Caki2 (cell line): ENCODE measurements at regions not wholly inside any gene's neighbourhood (a gene's known extent, or its start where the extent isn't known, plus 50 kb on each side); places are given as distances from the start of the nearest gene placed in this dataset.
A peak's percentile ranks its signal among the peaks of the same experiment; 100 is the strongest.
"Not testable (repeated sequence)": the region's sequence is repeated elsewhere in the genome, so short reads cannot be mapped to it uniquely, and the experiment has no call there.

Source experiments
- DNase-seq: peaks from one replicate; pipeline ENCODE4 v3.0.0-alpha.2; 2015; ENCODE audit warnings: low read depth
- in situ Hi-C: cut with HindIII; loops from 2 replicates; pipeline ENCODE4 v1.10.0; 2016; ENCODE audit warnings: low sequenced_read_pairs, low pct_unique_long_range_greater_than_20kb, mixed read lengths

DNA sequence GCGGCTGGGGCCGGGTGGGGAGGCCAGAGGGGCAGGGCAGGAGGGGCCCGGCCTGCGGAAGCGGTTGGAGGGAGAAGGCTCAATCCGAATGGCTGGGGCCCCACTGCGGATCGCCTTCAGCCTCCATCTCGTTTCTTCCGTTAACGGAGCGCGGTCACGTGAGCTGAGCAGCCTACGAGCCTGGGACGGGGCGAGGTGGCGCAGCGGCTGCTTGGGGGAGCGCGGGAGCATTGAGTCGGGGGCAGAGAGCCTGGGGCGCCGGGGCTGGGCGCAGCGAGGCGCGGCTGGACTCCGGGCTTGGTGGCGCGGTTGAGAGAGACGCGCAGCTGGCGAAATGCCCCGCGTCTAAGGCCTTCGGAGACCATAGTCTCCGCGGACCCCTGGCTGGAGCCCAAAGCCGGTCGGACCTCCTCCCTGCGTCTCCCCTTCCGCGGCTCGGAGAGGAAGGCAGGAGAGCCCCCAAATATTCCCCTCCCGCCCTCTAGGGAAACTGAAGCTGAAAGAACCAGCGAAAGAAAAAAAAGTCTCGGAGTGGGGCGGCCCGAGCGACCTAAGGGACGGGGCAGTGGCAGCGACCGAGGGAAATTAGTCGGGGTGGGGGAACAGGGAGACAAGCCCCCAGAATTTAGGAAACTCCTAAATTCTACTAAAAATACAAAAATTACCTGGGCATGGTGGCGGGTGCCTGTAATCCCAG lies 94.7 kb upstream of the PLEKHM1 start:
- in situ Hi-C loops: not testable (repeated sequence)
- DNase-seq: peak; percentile 74

DNA sequence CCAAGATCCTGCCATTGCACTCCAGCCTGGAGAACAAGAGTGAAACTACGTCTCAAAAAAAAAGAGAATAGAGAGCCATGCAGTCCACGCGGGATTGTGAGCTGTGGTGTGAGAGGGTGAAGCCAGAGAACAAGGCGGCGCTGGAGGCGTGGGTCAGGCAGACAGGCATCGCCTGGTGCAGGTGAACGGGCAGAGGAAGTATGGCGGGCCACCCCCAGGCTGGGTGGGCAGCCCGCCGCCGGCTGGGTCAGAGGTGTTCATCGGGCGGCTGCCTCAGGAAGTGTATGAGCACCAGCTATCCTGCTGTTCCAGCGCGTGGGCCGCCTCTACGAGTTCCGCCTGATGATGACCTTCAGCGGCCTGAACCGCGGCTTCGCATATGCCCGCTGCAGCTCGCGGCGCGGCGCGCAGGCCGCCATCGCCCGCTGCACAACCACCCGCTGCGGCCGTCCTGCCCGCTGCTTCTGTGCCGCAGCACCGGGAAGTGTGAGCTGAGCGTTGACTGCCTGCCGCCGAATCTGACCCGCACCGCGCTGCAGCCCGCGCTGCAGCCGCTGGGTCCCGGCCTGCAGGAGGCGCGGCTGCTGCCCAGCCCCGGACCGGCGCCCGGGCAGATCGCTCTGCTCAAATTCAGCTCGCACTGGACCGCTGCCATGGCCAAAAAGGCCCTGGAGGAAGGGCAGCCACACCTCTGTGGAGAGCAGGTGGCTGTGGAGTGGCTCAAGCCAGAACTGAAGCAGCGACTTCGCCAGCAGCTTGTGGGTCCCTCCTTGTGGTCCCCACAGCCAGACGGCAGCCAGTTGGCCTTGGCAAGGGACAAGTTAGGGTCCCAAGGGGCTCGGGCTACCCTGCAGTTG lies 95.5 kb upstream of the PLEKHM1 start:
- peak; percentile 62 for DNase-seq
- in situ Hi-C loops: not testable (repeated sequence)

DNA sequence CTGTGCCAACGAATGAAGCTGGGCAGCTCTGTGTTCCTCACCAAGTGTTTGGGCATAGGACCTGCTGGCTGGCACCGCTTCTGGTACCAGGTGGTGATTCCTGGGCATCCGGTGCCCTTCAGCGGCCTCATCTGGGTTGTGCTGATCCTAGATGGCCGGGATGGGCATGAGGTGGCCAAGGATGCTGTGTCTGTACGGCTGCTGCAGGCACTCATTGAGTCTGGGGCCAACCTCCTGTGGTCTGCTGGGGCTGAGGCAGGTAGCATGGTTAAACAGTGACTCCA lies 96.1 kb upstream of the PLEKHM1 start:
- DNase-seq, in situ Hi-C loops: not testable (repeated sequence)

DNA sequence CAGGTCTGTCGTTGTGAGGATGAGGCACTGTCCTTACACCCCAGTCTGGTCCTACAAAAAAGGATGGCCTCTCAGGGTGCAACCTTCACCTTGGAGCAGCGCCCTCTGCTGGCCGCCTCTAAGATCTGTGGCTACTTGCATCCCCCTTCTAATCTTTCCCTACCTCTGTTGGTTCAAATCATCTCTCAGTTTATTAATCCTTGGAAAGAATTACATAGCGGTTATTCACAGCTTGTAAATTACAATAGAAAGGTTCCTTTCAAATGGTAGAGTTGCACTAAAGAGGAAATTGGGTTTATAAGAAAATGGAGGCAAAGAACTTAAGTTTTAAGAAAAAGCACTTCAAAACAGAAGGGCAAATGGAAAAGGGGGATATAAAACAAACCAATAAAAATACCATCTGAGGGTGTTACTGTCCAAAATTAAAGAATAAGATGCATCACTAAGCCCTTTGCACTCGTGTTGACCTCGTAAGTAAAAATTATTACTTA lies 102.0 kb upstream of the PLEKHM1 start:
- peak; percentile 40 for DNase-seq
- in situ Hi-C loops: not testable (repeated sequence)

DNA sequence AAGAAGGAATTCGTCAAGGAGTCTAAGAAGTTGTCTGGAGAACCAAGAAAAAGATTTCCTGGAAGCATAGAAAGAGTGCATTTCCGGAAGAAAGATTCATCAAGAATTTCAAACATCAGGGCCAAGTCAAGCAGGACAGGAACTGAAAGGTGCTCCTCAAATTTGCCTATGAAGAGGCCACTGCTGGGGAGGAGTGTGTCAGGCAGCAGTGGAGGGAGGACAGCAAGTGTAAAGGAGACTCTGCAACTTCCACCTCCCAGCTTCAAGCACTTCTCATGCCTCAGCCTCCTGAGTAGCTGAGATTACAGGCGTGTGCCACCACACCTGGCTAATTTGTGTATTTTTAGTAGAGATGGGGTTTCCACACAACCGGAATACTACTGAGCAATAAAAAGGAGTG lies 105.8 kb upstream of the PLEKHM1 start:
- DNase-seq, in situ Hi-C loops: not testable (repeated sequence)

DNA sequence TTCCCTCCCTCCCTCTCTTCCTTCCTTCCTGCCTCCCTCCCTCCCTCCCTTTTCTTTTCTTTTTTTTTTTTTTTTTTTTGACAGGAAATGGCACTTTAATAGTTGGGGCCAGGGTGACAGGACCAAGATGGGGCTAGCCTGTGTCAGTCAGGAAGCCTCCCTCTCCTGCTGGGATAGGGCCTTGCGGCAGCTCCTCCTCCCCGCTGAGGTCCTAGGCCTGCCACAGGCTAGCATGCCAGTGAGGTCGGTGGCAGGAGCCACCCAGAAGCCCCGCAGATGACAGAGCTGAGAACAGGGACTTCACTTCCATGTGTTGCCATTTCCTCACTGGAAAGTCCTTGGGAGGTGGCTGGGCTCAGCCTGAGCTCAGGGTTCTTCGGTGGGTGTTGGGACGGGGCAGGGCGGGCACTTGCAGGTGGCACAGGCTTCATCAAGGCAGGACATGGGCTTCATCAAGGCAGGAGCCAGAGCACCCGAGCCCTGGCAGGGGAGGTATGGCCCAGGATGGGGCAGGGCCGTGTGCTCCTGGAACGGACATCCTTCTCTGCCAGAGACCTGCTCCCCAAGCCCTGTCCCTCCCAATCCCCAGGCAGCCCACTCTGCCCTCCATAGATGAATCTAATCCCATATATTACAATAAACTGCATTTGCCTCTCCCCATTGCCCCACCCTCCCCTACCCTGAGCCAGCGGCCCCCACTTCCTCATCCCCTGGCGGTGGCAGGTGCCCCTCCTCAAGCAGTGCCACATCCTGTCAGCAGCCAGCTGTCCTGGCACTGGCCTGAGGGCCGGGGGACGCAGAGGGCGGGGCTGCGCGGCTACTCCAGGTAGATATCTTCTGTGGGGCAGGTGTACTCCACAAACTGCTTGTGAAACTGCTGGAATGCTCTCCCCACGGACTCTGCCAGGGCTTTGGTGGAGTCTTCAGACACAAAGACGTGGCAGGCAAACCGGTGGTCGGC lies 109.8 kb upstream of the PLEKHM1 start:
- DNase-seq, in situ Hi-C loops: not testable (repeated sequence)

- in situ Hi-C loops, DNase-seq: not testable (repeated sequence)
Observed at GRCh38 chr17:45601013-45601412, 110.5 kb upstream of the PLEKHM1 start.

- in situ Hi-C loops, DNase-seq: not testable (repeated sequence)
Observed at GRCh38 chr17:45601605-45602539, 111.4 kb upstream of the PLEKHM1 start.

DNA sequence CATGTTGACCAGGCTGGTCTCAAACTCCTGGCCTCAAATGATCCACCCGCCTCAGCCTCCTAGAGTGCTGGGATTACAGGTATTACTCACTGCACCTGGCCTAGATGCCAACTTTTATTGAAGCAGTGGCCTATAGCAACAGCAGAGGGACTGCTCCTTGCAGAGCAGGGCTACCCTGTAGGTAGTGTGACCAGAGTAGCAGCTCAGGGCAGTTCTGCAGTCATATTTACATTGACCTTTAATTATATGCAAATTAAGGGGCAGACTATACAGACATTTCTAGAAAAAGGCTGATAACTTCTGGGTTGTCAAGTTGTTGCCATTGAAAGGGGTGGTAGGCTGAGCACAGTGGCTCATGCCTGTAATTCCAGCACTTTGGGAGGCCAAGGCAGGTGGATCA lies 115.2 kb upstream of the PLEKHM1 start:
- DNase-seq, in situ Hi-C loops: not testable (repeated sequence)

- DNase-seq: peak; percentile 81
- in situ Hi-C loops: not testable (repeated sequence)
Observed at GRCh38 chr17:45619984-45620405, 129.5 kb upstream of the PLEKHM1 start.

GRCh38 chr17:45620468-45620867 lies 129.9 kb upstream of the PLEKHM1 start:
- DNase-seq, in situ Hi-C loops: not testable (repeated sequence)

DNA sequence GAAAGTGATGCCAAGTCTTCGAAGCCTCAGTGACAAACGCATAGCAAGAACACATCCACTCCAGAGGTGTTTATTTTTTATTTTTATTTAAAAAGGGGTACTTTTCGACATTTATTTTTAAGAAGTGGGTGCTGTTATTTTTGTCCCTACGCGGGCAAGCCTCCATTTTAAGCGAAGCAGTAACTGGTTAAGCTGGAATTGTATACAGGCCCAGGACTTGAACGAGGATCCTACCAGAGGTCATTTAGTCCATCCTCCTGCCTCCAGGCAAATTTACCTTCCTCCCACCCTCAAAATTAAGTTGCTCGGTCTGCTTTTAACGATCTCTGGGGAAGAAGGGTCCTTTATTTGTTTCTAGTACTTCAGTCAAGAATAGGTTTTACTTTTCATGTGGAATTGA lies 130.6 kb upstream of the PLEKHM1 start:
- in situ Hi-C loops: not testable (repeated sequence)

DNA sequence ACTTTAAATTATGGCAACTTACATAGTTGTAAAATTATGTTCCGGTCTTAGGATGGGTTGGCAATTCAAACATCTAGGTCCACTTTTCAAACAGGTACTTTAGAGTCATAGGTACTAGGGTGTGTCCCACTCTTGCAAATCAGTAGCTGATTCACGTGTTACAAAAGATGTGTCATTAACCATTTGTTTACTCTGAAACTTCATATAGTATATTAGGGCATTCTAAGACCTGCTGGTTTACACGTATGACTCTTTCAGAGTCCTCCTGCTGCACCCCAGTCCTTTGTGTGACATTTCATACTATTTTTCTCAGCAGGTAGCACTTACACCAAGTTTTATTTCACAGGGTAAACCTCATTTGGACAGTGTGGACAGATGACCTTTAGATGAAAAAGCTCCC lies 131.8 kb upstream of the PLEKHM1 start:
- DNase-seq, in situ Hi-C loops: not testable (repeated sequence)

More for the DNA sequence above, 130.6 kb upstream of the PLEKHM1 start:
- not testable (repeated sequence) for DNase-seq

DNA sequence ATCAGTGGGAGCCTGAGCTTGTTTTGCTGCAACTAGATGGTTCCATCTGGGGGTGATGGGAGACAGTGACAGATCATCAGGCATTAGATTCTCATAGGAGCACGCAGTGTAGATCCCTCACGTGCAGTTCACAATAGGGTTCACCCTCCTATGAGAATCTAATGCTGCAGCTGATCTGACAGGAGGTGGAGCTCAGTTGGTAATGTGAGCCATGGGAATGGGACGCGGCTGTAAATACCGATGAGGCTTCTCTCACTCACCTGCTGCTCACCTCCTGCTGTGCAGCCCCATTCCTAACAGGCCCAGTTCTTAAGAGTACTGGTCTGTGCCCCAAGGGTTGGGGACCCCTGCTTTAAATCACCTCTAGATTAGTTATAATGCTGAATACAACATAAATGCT lies 137.5 kb upstream of the PLEKHM1 start:
- in situ Hi-C loops: loop anchor here (25.0 kb wide), 1 partner anchor 109 kb away; no protein-coding TSS in a partner anchor
- no peak for DNase-seq

- DNase-seq: no peak
- in situ Hi-C loops: loop anchor here (25.0 kb wide), 1 partner anchor 105 kb away; no protein-coding TSS in a partner anchor
Observed at GRCh38 chr17:45631941-45632340, 141.4 kb upstream of the PLEKHM1 start.

DNA sequence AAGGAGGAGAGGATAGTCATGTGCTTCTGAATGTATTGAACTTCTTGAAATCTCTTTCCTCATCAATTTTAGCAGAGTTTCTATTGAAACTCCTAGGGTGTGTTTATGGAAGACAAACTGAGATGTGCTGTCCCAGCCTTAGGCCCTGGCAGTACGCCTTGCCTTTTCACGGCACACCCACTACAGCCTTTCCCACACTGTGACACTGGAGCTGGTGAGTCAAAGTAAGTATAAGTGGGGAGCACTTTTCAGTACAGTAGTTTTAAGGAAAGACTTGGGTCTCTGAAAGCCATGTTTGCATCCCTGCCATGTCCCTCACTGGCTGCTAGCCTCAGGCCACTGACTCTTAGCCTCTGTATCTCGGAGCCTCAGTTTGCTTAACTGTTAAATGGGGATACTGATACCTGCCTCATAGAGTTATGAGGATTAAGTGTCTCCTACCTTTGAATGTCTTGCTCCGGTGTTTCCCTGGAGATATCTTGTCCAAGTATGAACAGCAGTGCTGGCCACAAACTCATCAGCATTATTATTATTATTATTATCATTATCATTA lies 144.7 kb upstream of the CRHR1 start:
- in situ Hi-C loops: loop anchor here (25.0 kb wide), 1 partner anchor 98 kb away; no protein-coding TSS in a partner anchor
- no peak for DNase-seq
